Duodenal mucosa (tissue), 2 donors: ENCODE measurements at regions not wholly inside any gene's neighbourhood (a gene's known extent, or its start where the extent isn't known, plus 50 kb on each side); places are given as distances from the start of the nearest gene placed in this dataset.

Experiments used
- H3K27ac ChIP-seq: one replicate; pipeline ENCODE4 v1.7.0; 2013; ENCODE audit warnings: low read depth, low read length
- H3K27me3 ChIP-seq, 2 donors: one replicate each; pipeline ENCODE4 v1.7.0; 2013; ENCODE audit warnings: low read length in 2 of 2, control low read depth in 1 of 2; ENCODE audit not compliant: insufficient read depth in 2 of 2, control insufficient read depth in 1 of 2
- H3K36me3 ChIP-seq, 2 donors: one replicate each; pipeline ENCODE4 v1.7.0; 2013; ENCODE audit warnings: low read length in 2 of 2, control low read depth in 1 of 2; ENCODE audit not compliant: insufficient read depth in 2 of 2, control insufficient read depth in 1 of 2
- H3K4me1 ChIP-seq, 2 donors: one replicate each; pipeline ENCODE4 v1.7.0; 2013; ENCODE audit warnings: low read length in 2 of 2, control low read depth in 1 of 2; ENCODE audit not compliant: insufficient read depth in 2 of 2, control insufficient read depth in 1 of 2
- H3K4me3 ChIP-seq, 2 donors: one replicate each; pipeline ENCODE4 v1.7.0; 2013; ENCODE audit warnings: low read length in 2 of 2, low read depth in 1 of 2
- H3K9ac ChIP-seq, 2 donors: one replicate each; pipeline ENCODE4 v1.7.0; 2013; ENCODE audit warnings: low read length in 2 of 2, low read depth in 1 of 2
- H3K9me3 ChIP-seq, 2 donors: one replicate each; pipeline ENCODE4 v1.7.0; 2013; ENCODE audit warnings: low read length in 2 of 2, control low read depth in 1 of 2; ENCODE audit not compliant: control insufficient read depth in 1 of 2

GRCh38 chr14:42683707-42684106, 1077.0 kb downstream of the LRFN5 start:
- no peaks in the 10 kb centered on the region for H3K36me3 ChIP-seq
- no peaks in the 10 kb centered on the region for H3K4me1 ChIP-seq
- no peak overlapping the region for H3K27ac ChIP-seq
- no peak overlapping the region for H3K9ac ChIP-seq
- H3K4me3 ChIP-seq = no peak overlapping the region
- no peaks in the 10 kb centered on the region for H3K27me3 ChIP-seq
- peaks cover 0 to 5% of the 10 kb centered on the region in 2 donors for H3K9me3 ChIP-seq

- H3K36me3 ChIP-seq = no peaks in the 10 kb centered on the region
- no peak overlapping the region for H3K4me3 ChIP-seq
- H3K9me3 ChIP-seq = peaks cover 0 to 3% of the 10 kb centered on the region in 2 donors
- no peak overlapping the region for H3K9ac ChIP-seq
- H3K27ac ChIP-seq = no peak overlapping the region
- H3K27me3 ChIP-seq = no peaks in the 10 kb centered on the region
- H3K4me1 ChIP-seq = no peaks in the 10 kb centered on the region
Observed at GRCh38 chr14:42676636-42677035, 1070.0 kb downstream of the LRFN5 start.

GRCh38 chr14:42673963-42674362, 1067.3 kb downstream of the LRFN5 start:
- H3K4me1 ChIP-seq = no peaks in the 10 kb centered on the region
- no peaks in the 10 kb centered on the region for H3K36me3 ChIP-seq
- H3K27ac ChIP-seq = no peak overlapping the region
- no peaks in the 10 kb centered on the region for H3K27me3 ChIP-seq
- H3K9ac ChIP-seq = no peak overlapping the region
- H3K4me3 ChIP-seq = no peak overlapping the region
- H3K9me3 ChIP-seq = peaks cover 0 to 3% of the 10 kb centered on the region in 2 donors

- Histone ChIP-seq H3K4me1 (no peaks in the 10 kb centered on the region), H3K27me3 (no peaks in the 10 kb centered on the region), H3K36me3 (no peaks in the 10 kb centered on the region), H3K4me3 (no peak overlapping the region), H3K9ac (no peak overlapping the region), H3K27ac (no peak overlapping the region), H3K9me3 (peaks cover 3 to 4% of the 10 kb centered on the region in 2 donors)
Observed at GRCh38 chr14:42671636-42672035, 1065.0 kb downstream of the LRFN5 start.

DNA sequence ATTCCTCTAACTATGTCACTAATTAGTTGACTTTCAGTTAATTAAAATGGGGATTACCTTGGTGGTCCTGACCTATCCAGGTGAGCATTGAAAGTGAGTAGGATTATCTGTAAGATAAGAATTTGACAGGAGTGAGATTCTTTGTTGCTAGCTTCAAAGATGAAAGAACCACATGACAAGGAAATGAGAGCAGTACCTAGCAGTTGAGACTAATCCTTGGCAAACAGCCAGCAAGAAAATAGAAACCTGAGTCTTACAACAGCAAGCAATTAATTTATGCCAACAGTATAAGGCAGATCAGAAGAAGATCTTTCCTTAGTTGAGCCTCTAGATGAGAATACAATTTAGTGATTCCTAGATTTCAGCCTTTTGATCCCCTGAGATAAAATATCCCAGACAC, 1058.4 kb downstream of the LRFN5 start:
- H3K36me3 ChIP-seq = no peaks in the 10 kb centered on the region
- H3K9me3 ChIP-seq = peaks cover 0 to 5% of the 10 kb centered on the region in 2 donors
- no peak overlapping the region for H3K9ac ChIP-seq
- no peaks in the 10 kb centered on the region for H3K27me3 ChIP-seq
- H3K4me3 ChIP-seq = no peak overlapping the region
- no peak overlapping the region for H3K27ac ChIP-seq
- no peaks in the 10 kb centered on the region for H3K4me1 ChIP-seq

DNA sequence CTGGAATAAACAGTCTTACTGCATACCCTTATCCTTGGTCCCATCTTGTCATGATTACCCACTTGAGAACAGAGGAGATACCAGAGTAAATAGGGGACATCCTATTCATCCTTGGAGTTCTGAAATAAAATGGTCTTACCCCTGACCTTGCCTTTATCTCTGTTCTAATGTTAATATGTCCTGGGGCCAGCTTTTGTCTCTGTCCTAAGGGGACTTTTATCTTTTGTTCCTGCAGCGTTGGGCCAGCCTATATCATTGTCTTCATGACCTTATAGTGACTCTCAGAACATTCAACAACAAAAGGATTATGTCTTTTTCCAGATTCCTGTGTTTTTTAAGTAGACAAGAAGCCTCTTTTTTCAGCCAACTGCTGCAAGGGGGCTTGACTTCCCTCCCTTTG, 1057.5 kb downstream of the LRFN5 start:
- no peaks in the 10 kb centered on the region for H3K36me3 ChIP-seq
- peaks cover 0 to 5% of the 10 kb centered on the region in 2 donors for H3K9me3 ChIP-seq
- H3K9ac ChIP-seq = no peak overlapping the region
- no peaks in the 10 kb centered on the region for H3K4me1 ChIP-seq
- H3K27ac ChIP-seq = no peak overlapping the region
- H3K4me3 ChIP-seq = no peak overlapping the region
- H3K27me3 ChIP-seq = no peaks in the 10 kb centered on the region

DNA sequence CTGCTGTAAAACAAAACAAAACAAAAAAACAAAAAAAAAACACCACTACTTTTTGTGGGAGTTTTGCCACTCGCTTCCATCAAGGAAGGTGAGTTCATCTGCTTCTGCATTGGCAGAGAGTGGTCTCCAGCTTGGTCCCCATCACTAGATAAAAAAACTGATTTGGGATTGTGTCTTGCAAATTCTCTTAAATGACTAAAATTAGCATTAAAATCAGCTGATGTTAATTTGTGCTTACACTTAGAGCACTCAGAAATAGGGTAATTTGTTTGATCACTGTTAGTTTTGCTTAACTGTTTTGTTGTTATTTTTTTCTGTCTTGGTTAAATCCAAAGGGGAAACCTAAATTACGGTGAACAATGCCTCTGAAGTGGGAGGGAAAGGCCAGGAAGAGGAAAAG, 1048.0 kb downstream of the LRFN5 start:
- Histone ChIP-seq H3K9ac (no peak overlapping the region), H3K4me3 (no peak overlapping the region), H3K27me3 (no peaks in the 10 kb centered on the region), H3K4me1 (no peaks in the 10 kb centered on the region), H3K36me3 (no peaks in the 10 kb centered on the region), H3K9me3 (no peaks in the 10 kb centered on the region), H3K27ac (no peak overlapping the region)

GRCh38 chr14:42642787-42643186, 1036.1 kb downstream of the LRFN5 start:
- no peaks in the 10 kb centered on the region for H3K4me1 ChIP-seq
- peaks cover 0 to 7% of the 10 kb centered on the region in 2 donors for H3K9me3 ChIP-seq
- no peaks in the 10 kb centered on the region for H3K27me3 ChIP-seq
- H3K36me3 ChIP-seq = no peaks in the 10 kb centered on the region
- no peak overlapping the region for H3K27ac ChIP-seq
- no peak overlapping the region for H3K9ac ChIP-seq
- no peak overlapping the region for H3K4me3 ChIP-seq

- Histone ChIP-seq H3K27ac (no peak overlapping the region), H3K4me1 (no peaks in the 10 kb centered on the region), H3K9me3 (peaks cover 0 to 6% of the 10 kb centered on the region in 2 donors), H3K4me3 (no peak overlapping the region), H3K9ac (no peak overlapping the region), H3K36me3 (no peaks in the 10 kb centered on the region), H3K27me3 (no peaks in the 10 kb centered on the region)
Observed at GRCh38 chr14:42633504-42634095, 1026.9 kb downstream of the LRFN5 start.

- Histone ChIP-seq H3K4me3 (no peak overlapping the region), H3K36me3 (no peaks in the 10 kb centered on the region), H3K27me3 (no peaks in the 10 kb centered on the region), H3K9ac (no peak overlapping the region), H3K27ac (no peak overlapping the region), H3K9me3 (no peaks in the 10 kb centered on the region), H3K4me1 (no peaks in the 10 kb centered on the region)
Observed at GRCh38 chr14:42629553-42629952, 1022.9 kb downstream of the LRFN5 start.

- no peak overlapping the region for H3K4me3 ChIP-seq
Observed at GRCh38 chr14:42628602-42629001, 1021.9 kb downstream of the LRFN5 start.

More at GRCh38 chr14:42628602-42629001, 1021.9 kb downstream of the LRFN5 start:
- no peak overlapping the region for H3K27ac ChIP-seq
- no peaks in the 10 kb centered on the region for H3K4me1 ChIP-seq
- H3K9ac ChIP-seq = no peak overlapping the region
- H3K36me3 ChIP-seq = no peaks in the 10 kb centered on the region
- H3K9me3 ChIP-seq = no peaks in the 10 kb centered on the region
- H3K27me3 ChIP-seq = no peaks in the 10 kb centered on the region
